ENCODE measurements at regions not wholly inside any gene's neighbourhood (a gene's known extent, or its start where the extent isn't known, plus 50 kb on each side); places are given as distances from the start of the nearest gene placed in this dataset.
"Not testable (repeated sequence)": the region's sequence is repeated elsewhere in the genome, so short reads cannot be mapped to it uniquely, and the experiment has no call there.

- DNase-seq (ENCODE audit: low read depth) = no peak
- no peak for TF ChIP-seq CTCF (IDR thresholded peaks at IDR 0.05; ENCODE audit: low read depth, low read length, missing control alignments)
These were observed 432.5 kb downstream of the HS3ST3B1 start for GRCh38 chr17:14733376-14733775.

DNA sequence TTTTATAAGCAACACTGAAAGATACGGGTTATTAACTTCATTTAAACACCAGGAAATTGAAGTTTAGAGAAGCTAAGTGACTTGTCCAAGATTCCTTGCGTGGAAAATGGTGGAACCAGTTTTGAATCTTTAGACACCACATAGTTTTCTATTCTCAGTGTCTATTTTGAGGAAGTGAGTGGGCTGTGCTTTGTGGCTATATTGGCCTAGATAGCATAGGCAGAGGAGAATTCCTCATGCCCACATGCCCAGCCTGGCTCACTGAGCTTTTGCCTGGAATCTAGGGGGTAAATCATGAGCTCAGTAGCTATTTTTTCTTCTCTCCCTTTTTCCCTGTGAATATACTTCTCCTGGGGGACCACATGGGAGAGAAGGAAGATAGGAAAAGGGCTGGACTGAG, 431.3 kb downstream of the HS3ST3B1 start:
- no peak for DNase-seq (ENCODE audit: low read depth)
- H3K4me3 ChIP-seq (ENCODE audit: low read depth, low read length) = no peak overlapping the region
- no peak for TF ChIP-seq CTCF (IDR thresholded peaks at IDR 0.05; ENCODE audit: low read depth, low read length, missing control alignments)

More at GRCh38 chr17:14733376-14733775, 432.5 kb downstream of the HS3ST3B1 start:
- H3K4me3 ChIP-seq (ENCODE audit: low read depth, low read length) = no peak overlapping the region

- no peak overlapping the region for H3K4me3 ChIP-seq (ENCODE audit: low read depth, low read length)
- TF ChIP-seq CTCF (IDR thresholded peaks at IDR 0.05; ENCODE audit: low read depth, low read length, missing control alignments) = no peak
- DNase-seq (ENCODE audit: low read depth) = no peak
These were observed 430.7 kb downstream of the HS3ST3B1 start for GRCh38 chr17:14731591-14731990.

DNA sequence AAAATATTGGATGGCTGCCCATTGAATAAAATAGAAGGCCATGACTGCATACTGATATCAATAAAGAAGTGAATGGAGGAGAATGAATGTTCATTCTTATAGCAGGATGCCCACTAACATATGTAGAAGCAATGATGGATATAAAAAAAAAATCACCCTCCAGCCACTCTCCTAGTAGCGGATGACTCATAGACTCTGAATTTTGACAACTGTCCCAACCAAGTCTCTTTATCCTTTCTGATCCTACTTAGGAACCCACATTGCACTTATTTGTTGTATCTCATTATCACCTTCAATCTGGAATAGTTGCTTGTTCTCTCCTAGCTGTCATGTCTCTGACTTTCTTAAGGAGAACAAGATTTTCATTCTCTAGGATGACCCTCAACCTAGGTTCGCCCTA, 429.9 kb downstream of the HS3ST3B1 start:
- no peak for TF ChIP-seq CTCF (IDR thresholded peaks at IDR 0.05; ENCODE audit: low read depth, low read length, missing control alignments)
- DNase-seq (ENCODE audit: low read depth) = no peak
- H3K4me3 ChIP-seq (ENCODE audit: low read depth, low read length) = no peak overlapping the region

DNA sequence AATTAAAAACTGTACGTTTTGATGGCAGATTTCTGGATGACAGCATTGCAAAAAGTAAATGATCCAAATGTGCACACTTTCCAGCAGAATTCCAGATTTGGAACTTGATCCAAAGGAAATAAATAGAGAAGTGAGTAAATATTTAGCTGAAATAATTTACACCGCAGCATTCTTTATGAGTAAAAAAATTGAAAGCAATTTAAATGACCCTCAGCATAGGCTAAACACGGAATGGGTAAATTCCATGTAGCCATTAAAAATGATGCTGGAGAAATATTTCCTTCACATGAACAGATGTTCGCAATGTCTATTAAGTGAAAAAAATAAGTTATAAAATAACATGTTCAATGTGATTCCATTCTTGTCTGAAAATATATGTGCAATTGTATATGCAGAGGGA, 424.8 kb downstream of the HS3ST3B1 start:
- no peak overlapping the region for H3K4me3 ChIP-seq (ENCODE audit: low read depth, low read length)
- no peak for TF ChIP-seq CTCF (IDR thresholded peaks at IDR 0.05; ENCODE audit: low read depth, low read length, missing control alignments)
- no peak for DNase-seq (ENCODE audit: low read depth)

GRCh38 chr17:14724770-14725169, 423.9 kb downstream of the HS3ST3B1 start:
- no peak for DNase-seq (ENCODE audit: low read depth)
- TF ChIP-seq CTCF (IDR thresholded peaks at IDR 0.05; ENCODE audit: low read depth, low read length, missing control alignments) = no peak
- no peak overlapping the region for H3K4me3 ChIP-seq (ENCODE audit: low read depth, low read length)

- not testable (repeated sequence) for DNase-seq (ENCODE audit: low read depth); H3K4me3 ChIP-seq (ENCODE audit: low read depth, low read length)
These were observed 422.5 kb downstream of the HS3ST3B1 start for GRCh38 chr17:14723349-14723748.

DNA sequence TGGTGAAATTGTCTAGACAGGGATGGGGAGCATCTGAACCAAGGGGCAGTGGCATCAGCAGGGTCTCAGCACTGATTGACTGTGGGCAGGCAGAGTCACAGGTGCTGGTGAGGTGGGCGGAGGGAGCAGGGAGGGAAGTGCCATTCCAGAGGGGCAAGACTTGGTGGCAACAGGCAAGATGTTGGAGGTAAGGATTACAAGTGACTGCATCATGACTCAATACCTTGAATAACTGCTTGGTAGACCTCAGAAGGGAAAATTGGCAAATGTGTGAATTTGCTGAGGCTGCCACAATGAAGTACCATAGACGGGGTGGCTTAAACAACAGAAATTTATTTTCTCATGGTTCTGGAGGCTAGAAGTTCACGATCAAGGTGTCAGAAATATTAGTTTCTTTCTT, 419.1 kb downstream of the HS3ST3B1 start:
- TF ChIP-seq CTCF (IDR thresholded peaks at IDR 0.05; ENCODE audit: low read depth, low read length, missing control alignments) = no peak
- DNase-seq (ENCODE audit: low read depth) = no peak
- H3K4me3 ChIP-seq (ENCODE audit: low read depth, low read length) = no peak overlapping the region

All from GM12864 (cell line).